SK-N-MC (cell line): ENCODE measurements at regions not wholly inside any gene's neighbourhood (a gene's known extent, or its start where the extent isn't known, plus 50 kb on each side); places are given as distances from the start of the nearest gene placed in this dataset.
"Not testable (repeated sequence)": the region's sequence is repeated elsewhere in the genome, so short reads cannot be mapped to it uniquely, and the experiment has no call there.

Experiments
- DNase-seq: peaks from one replicate; pipeline ENCODE4 v3.0.0-alpha.2; 2011; ENCODE audit warnings: low read depth, low spot score
- H3K27ac ChIP-seq: fragments of 200-600 bp; sonication (generic); 2 replicates; pipeline ENCODE4 v1.5.1; 2016; ENCODE audit warnings: mixed run types
- H3K36me3 ChIP-seq: fragments of 200-600 bp; sonication (generic); 2 replicates; pipeline ENCODE4 v1.6.1; 2017; ENCODE audit warnings: antibody characterized with exemption, low read length, mixed read lengths; ENCODE audit not compliant: insufficient read depth
- H3K4me3 ChIP-seq: fragments of 200-600 bp; sonication (generic); 2 replicates; pipeline ENCODE4 v1.5.1; 2016
- H3K9ac ChIP-seq: fragments of 200-600 bp; sonication (generic); 2 replicates; pipeline ENCODE4 v1.8.0; 2017; ENCODE audit warnings: mixed run types, mixed read lengths; ENCODE audit not compliant: insufficient read length
- H3K9me3 ChIP-seq: fragments of 200-600 bp; sonication (generic); 2 replicates; pipeline ENCODE4 v1.6.1; 2017; ENCODE audit warnings: low read depth, mild to moderate bottlenecking, antibody characterized with exemption, low read length, moderate library complexity, mixed read lengths
- EZH2 ChIP-seq: fragments of 200-600 bp; sonication (generic); IDR thresholded peaks from one replicate; pipeline ENCODE4 v1.6.1; 2017; ENCODE audit warnings: antibody characterized with exemption
- FOXP2 ChIP-seq: optimal IDR thresholded peaks from 2 replicates; pipeline ENCODE3; 2011; ENCODE audit warnings: mild to moderate bottlenecking, moderate library complexity; ENCODE audit not compliant: insufficient read depth; ENCODE audit errors: extremely low read length, control extremely low read depth
- POLR2AphosphoS5 ChIP-seq: IDR thresholded peaks from 2 replicates; pipeline ENCODE4 v1.6.1; 2012; ENCODE audit warnings: mild to moderate bottlenecking, low read depth, low read length, borderline replicate concordance

DNA sequence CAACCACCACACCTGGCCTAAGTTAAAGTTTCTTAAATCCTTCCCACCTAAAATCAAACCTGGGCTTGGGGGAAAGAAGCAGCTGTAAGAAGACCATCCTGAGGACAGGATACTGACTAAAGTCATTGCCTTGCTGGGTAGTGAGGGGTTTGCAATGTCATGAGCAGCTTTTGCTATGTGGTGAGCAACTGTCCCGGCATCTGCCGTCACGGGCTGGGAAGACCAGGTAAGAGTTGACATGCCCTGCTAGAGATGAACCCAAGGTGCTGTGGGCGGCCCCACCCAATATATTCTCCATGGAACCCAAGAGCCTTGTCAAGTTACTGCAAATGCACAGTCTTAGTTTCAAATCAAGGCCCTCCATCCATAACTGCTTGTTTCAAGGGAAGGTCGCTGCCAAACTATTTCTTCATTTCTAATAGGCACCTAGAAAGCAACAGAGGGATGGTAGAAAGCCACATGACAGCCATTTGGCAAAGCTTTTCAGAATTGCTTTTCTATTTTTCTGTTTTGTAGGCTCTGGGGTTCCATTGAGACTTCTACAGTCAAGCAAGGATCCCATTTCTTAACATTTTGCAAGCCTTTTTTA lies 357.8 kb upstream of the JARID2 start:
- no peaks in the 10 kb centered on the region for H3K9me3 ChIP-seq
- TF ChIP-seq FOXP2 (no peak), EZH2 (no peak), POLR2AphosphoS5 (no peak)
- H3K36me3 ChIP-seq, result no peaks in the 10 kb centered on the region
- no peak overlapping the region for H3K27ac ChIP-seq
- DNase-seq, result no peak
- no peak overlapping the region for H3K4me3 ChIP-seq
- H3K9ac ChIP-seq, result no peak overlapping the region

DNA sequence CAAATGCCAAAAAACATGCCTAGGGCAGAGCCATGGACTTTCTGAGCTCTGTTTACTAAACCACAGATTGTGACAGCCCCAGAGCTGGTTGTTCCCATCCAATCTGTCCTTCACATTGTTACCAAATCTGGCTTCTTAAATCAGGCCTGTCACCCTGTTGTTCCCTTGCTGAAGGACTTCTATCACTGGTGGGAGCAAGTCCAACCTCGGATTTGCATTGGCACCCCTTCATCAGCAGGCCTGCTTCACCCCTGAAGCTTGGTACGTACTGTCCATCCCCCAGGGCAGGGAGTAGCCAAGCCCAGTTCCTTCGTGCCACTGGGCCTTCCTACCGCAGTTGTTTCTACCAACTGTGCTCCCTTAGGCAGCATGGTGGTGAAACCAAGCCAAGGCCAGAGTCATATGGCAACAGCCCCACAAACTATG lies 357.3 kb upstream of the JARID2 start:
- no peak for TF ChIP-seq FOXP2
- TF ChIP-seq POLR2AphosphoS5, result no peak
- TF ChIP-seq EZH2, result no peak
- DNase-seq, result no peak
- no peak overlapping the region for H3K27ac ChIP-seq
- no peaks in the 10 kb centered on the region for H3K9me3 ChIP-seq
- H3K9ac ChIP-seq, result no peak overlapping the region
- H3K4me3 ChIP-seq, result no peak overlapping the region
- H3K36me3 ChIP-seq, result no peaks in the 10 kb centered on the region

DNA sequence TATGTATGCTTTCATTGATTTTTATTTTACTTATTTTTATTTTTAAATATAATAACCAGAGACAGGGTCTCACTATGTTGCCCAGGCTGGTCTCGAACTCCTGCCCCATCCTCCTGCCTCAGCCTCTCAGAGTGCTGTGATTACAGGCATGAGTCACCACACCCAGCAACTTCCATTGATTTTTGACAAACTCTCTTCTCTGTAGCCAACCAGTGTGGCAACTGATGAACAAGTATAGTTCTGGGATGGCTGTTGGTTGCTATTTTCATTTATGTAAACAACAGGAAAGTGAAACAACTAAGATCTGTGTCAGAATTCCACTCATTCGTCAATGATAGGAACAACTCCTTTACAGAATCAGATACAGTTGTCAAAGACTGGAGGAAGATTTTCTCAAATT lies 356.7 kb upstream of the JARID2 start:
- no peak overlapping the region for H3K4me3 ChIP-seq
- no peak overlapping the region for H3K27ac ChIP-seq
- H3K9ac ChIP-seq, result no peak overlapping the region
- no peak for TF ChIP-seq EZH2
- no peak for TF ChIP-seq FOXP2
- TF ChIP-seq POLR2AphosphoS5, result no peak
- H3K9me3 ChIP-seq, result no peaks in the 10 kb centered on the region
- no peaks in the 10 kb centered on the region for H3K36me3 ChIP-seq
- no peak for DNase-seq

DNA sequence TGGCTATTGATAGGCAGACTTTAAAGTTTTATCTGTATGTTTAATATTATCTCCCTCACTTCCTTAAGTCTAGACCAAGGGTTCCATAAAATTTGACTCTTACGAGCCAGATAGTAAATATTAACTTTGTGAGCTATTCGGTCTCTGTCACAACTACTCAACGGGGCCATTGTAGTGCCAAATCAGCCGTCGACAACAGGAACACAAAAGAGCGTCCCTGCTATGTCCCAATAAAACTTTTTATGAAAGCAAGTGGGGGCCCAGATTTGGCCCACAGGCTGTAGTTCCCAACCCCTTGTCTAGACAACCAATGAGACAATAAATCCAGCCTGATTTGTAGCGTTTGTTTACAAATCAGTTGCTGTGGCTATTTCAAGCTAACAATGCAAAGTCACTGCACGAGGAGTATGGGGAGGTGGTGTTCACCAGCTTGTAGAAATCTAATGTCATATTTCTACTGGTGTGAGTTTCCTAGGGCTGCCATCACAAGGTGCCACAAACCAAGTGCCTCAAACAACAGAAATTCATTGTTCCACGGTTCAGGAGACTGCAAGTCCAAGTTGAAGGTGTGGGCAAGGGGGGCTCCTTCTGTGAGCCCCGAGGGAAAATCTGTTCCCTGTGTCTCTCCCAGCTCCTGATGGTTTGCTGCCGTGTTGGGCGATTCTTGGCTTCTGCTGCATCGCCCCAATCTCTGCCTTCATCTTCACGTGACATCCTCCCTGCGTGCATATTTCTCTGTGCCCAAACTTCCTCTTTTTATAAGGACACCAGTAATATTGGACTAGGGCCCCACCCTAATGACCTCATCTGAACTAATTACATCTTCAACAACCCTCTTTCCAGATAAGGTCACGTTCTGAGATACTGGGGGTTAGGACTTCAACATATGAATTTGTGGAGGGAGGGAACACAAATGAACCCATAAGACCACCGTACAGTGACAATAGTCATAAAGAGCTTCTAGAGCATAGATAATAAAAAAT lies 356.0 kb upstream of the JARID2 start:
- TF ChIP-seq EZH2, result no peak
- TF ChIP-seq POLR2AphosphoS5, result no peak
- Histone ChIP-seq H3K36me3 (no peaks in the 10 kb centered on the region), H3K27ac (no peak overlapping the region)

DNA sequence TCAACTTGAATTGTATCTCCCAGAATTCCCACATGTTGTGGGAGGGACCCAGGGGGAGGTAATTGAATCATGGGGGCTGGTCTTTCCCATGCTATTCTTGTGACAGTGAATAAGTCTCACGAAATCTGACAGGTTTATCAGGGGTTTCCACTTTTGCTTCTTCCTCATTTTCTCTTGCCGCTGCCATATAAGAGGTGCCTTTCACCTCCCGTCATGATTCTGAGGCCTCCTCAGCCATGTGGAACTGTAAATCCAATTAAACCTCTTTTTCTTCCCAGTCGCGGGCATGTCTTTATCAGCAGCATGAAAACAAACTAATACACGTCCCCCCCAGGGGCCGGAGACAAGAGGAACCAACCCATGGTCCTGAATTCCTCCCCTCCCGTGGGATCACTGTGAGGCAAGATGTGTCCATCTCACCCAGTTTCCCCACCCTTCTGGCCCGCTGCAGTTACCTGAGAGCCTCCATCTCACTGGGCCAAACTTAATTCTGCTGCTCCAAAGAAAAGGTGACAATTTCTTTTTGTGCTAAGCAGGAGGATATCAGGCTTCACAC lies 354.0 kb upstream of the JARID2 start:
- not testable (repeated sequence) for H3K4me3 ChIP-seq, H3K9me3 ChIP-seq, DNase-seq, H3K27ac ChIP-seq, H3K9ac ChIP-seq, H3K36me3 ChIP-seq

More for the DNA sequence above, 356.0 kb upstream of the JARID2 start:
- no peak for DNase-seq
- H3K4me3 ChIP-seq, result no peak overlapping the region
- H3K9ac ChIP-seq, result no peak overlapping the region
- H3K9me3 ChIP-seq, result no peaks in the 10 kb centered on the region; the same call in 1 of the 2 replicates

DNA sequence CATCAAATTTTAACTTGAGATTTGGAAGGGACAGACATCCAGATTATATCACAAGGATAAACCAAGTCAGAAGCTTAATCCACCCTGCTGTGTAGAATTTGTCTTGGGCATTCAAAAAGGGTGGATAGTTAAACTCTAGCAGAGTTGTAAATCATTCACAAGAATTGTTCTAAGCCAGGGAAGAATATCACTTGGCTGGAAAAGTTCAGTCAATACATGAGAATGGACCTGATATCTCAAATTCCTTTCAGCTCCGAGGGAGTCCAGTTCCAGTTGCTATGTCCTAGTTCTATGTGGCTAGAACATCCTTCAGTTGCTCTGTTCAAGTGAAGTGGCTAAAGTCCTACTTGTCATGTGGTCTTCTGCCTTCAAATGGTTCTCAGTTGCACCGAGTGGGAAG lies 351.8 kb upstream of the JARID2 start:
- Histone ChIP-seq H3K9me3 (no peaks in the 10 kb centered on the region; the same call in 1 of the 2 replicates), H3K9ac (no peak overlapping the region)
- TF ChIP-seq EZH2 (no peak), FOXP2 (no peak), POLR2AphosphoS5 (no peak)

DNA sequence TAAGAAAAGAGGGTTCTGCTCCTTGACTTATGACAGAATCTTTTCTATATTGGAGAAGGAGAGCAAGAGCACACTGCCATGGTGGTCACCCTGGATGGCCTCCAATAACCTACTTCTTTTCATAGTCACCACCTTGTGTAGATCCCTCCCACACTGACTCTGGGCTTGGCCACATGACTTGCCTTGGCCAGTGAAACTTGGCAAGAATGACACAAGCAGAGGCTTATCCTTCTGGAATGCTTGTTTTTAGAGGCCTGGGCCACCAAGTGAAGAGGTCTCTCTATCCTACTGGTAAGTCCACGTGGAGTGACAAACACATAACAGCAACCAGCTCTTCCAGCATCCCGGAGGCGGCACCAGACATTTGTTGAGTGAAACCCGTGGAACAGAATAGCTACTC lies 349.4 kb upstream of the JARID2 start:
- no peaks in the 10 kb centered on the region; the same call in 1 of the 2 replicates for H3K9me3 ChIP-seq
- no peaks in the 10 kb centered on the region for H3K36me3 ChIP-seq
- no peak overlapping the region for H3K27ac ChIP-seq
- H3K9ac ChIP-seq, result no peak overlapping the region
- no peak overlapping the region for H3K4me3 ChIP-seq
- no peak for DNase-seq
- TF ChIP-seq FOXP2 (no peak), POLR2AphosphoS5 (no peak), EZH2 (no peak)

More for the DNA sequence above, 351.8 kb upstream of the JARID2 start:
- no peak overlapping the region for H3K4me3 ChIP-seq
- H3K36me3 ChIP-seq, result no peaks in the 10 kb centered on the region
- DNase-seq, result no peak
- no peak overlapping the region for H3K27ac ChIP-seq

DNA sequence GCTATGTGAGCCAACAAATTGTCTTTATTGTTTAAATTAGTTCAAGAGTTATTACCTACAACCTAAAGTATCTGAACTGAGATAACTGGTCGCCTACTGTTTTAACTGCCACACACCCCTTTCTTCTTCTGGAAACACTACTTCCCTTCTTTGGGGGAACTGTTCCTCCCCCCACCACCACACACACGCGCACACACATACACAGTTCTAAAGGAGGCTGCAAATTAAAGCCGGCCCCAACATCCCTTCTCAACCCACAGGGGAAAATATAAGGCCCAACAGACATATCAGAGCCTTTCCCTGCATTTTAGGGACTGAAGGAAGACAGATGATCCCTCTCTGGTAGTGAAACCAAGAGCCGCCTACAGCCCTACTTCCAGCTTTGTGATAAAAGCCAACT lies 348.0 kb upstream of the JARID2 start:
- H3K9ac ChIP-seq, result no peak overlapping the region
- no peak for DNase-seq
- no peak for TF ChIP-seq EZH2
- TF ChIP-seq POLR2AphosphoS5, result no peak
- TF ChIP-seq FOXP2, result no peak

DNA sequence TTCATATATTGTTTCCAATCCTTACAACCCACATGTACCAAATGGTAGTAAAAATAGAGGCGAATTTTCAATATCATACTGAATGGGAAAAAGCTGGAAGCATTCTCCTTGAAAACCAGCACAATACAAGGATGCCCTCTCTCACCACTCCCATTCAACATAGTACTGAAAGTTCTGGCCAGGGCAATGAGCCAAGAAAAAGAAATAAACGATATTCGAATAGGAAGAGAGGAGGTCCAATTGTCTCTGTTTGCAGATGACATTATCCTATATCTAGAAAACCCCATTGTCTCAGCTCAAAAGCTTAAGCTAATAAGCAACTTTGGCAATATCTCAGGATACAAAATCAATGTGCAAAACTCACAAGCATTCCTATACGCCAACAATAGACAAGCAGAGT lies 346.4 kb upstream of the JARID2 start:
- H3K9ac ChIP-seq, H3K27ac ChIP-seq, H3K4me3 ChIP-seq, DNase-seq, H3K36me3 ChIP-seq, H3K9me3 ChIP-seq: not testable (repeated sequence)

More for the DNA sequence above, 348.0 kb upstream of the JARID2 start:
- Histone ChIP-seq H3K27ac (no peak overlapping the region), H3K9me3 (no peaks in the 10 kb centered on the region; the same call in 1 of the 2 replicates), H3K4me3 (no peak overlapping the region), H3K36me3 (no peaks in the 10 kb centered on the region)
